OCI-LY3 (cell line): ENCODE measurements at regions not wholly inside any gene's neighbourhood (a gene's known extent, or its start where the extent isn't known, plus 50 kb on each side); places are given as distances from the start of the nearest gene placed in this dataset.

Source experiments
- H2AFZ ChIP-seq: fragments of 200-600, 300-600 bp; shearing (Covaris generic); 2 replicates; pipeline ENCODE4 v1.6.0; 2014; ENCODE audit warnings: antibody characterized with exemption, low read depth, low read length
- H3K27ac ChIP-seq: fragments of 200-600, 300-600 bp; sonication (generic); 2 replicates; pipeline ENCODE4 v1.5.1; 2014; ENCODE audit warnings: mild to moderate bottlenecking, low read length, moderate library complexity, mixed read lengths
- H3K27me3 ChIP-seq: fragments of 200-600, 300-600 bp; sonication (generic); 2 replicates; pipeline ENCODE4 v1.6.1; 2014; ENCODE audit warnings: low read depth, low read length, mixed read lengths
- H3K36me3 ChIP-seq: fragments of 200-600, 300-600 bp; sonication (generic); replicated peaks from 2 replicates; pipeline ENCODE3; 2014; ENCODE audit warnings: low read depth, low read length, mixed read lengths
- H3K4me1 ChIP-seq: fragments of 300-600, 200-600 bp; sonication (generic); 2 replicates; pipeline ENCODE4 v1.6.1; 2014; ENCODE audit warnings: low read length, mixed read lengths
- H3K4me2 ChIP-seq: fragments of 200-600, 300-600 bp; sonication (generic); 2 replicates; pipeline ENCODE4 v1.6.1; 2014; ENCODE audit warnings: low read length, mixed read lengths
- H3K4me3 ChIP-seq: fragments of 300-600, 200-600 bp; sonication (generic); 2 replicates; pipeline ENCODE4 v1.5.1; 2014; ENCODE audit warnings: antibody characterized with exemption, mild to moderate bottlenecking, low read length, moderate library complexity
- H3K79me2 ChIP-seq: fragments of 300-600, 200-600 bp; shearing (Covaris generic); 2 replicates; pipeline ENCODE4 v1.6.1; 2014; ENCODE audit warnings: mild to moderate bottlenecking, low read length, mixed read lengths
- H3K9ac ChIP-seq: fragments of 300-600, 200-600 bp; shearing (Covaris generic); 2 replicates; pipeline ENCODE4 v1.6.0; 2014; ENCODE audit warnings: mild to moderate bottlenecking, low read length, moderate library complexity
- H3K9me3 ChIP-seq: fragments of 200-600, 300-600 bp; shearing (Covaris generic); 2 replicates; pipeline ENCODE4 v1.6.1; 2014; ENCODE audit warnings: low read length, mixed read lengths; ENCODE audit not compliant: insufficient read depth
- H4K20me1 ChIP-seq: fragments of 200-600, 300-600 bp; sonication (generic); 2 replicates; pipeline ENCODE4 v1.6.1; 2016; ENCODE audit warnings: low read length, mixed read lengths; ENCODE audit not compliant: insufficient read depth
- CTCF ChIP-seq: fragments of 200-600, 300-600 bp; sonication (generic); IDR thresholded peaks from 2 replicates; pipeline ENCODE4 v1.5.1; 2014; ENCODE audit warnings: antibody characterized with exemption, low read length, low read depth
- EZH2phosphoT487 ChIP-seq: fragments of 200-600 bp; shearing (Covaris generic); IDR thresholded peaks from 2 replicates; pipeline ENCODE4 v1.6.1; 2018; ENCODE audit warnings: antibody characterized with exemption, mixed run types, low read depth

- no peaks in the 10 kb centered on the region for H3K27me3 ChIP-seq
- no peaks in the 10 kb centered on the region for H3K79me2 ChIP-seq
- no peaks in the 10 kb centered on the region for H4K20me1 ChIP-seq
- no peaks in the 10 kb centered on the region for H3K36me3 ChIP-seq
- H3K4me1 ChIP-seq = no peaks in the 10 kb centered on the region
- no peak overlapping the region for H3K4me2 ChIP-seq
- H3K4me3 ChIP-seq = no peak overlapping the region
- H3K27ac ChIP-seq = no peak overlapping the region
- no peak for TF ChIP-seq CTCF
- no peak for TF ChIP-seq EZH2phosphoT487
- H3K9ac ChIP-seq = no peak overlapping the region
- peaks cover 34% of the 10 kb centered on the region; the same call in 1 of the 2 replicates for H3K9me3 ChIP-seq
- H2AFZ ChIP-seq = no peak overlapping the region
These were observed 67.4 kb upstream of the PTGS2 start for GRCh38 chr1:186747661-186748060.

GRCh38 chr1:186745531-186746146 is 65.4 kb upstream of the PTGS2 start:
- Histone ChIP-seq H3K4me2 (no peak overlapping the region), H4K20me1 (no peaks in the 10 kb centered on the region), H3K4me3 (no peak overlapping the region), H3K4me1 (peaks cover 9% of the 10 kb centered on the region), H3K79me2 (no peaks in the 10 kb centered on the region), H2AFZ (no peak overlapping the region), H3K9ac (no peak overlapping the region), H3K27me3 (no peaks in the 10 kb centered on the region), H3K9me3 (peaks cover 32% of the 10 kb centered on the region; the same call in 1 of the 2 replicates), H3K36me3 (no peaks in the 10 kb centered on the region), H3K27ac (no peak overlapping the region)
- TF ChIP-seq EZH2phosphoT487 (no peak), CTCF (no peak)

GRCh38 chr1:186741640-186742039 is 61.4 kb upstream of the PTGS2 start:
- Histone ChIP-seq H3K9me3 (no peaks in the 10 kb centered on the region), H2AFZ (no peak overlapping the region), H3K27me3 (no peaks in the 10 kb centered on the region), H3K79me2 (no peaks in the 10 kb centered on the region), H4K20me1 (no peaks in the 10 kb centered on the region), H3K27ac (no peak overlapping the region), H3K4me1 (peaks cover 35% of the 10 kb centered on the region), H3K9ac (no peak overlapping the region), H3K4me3 (no peak overlapping the region), H3K4me2 (no peak overlapping the region), H3K36me3 (no peaks in the 10 kb centered on the region)
- TF ChIP-seq EZH2phosphoT487 = no peak
- no peak for TF ChIP-seq CTCF

GRCh38 chr1:186740324-186740723 is 60.1 kb upstream of the PTGS2 start:
- H3K4me1 ChIP-seq = peaks cover 39% of the 10 kb centered on the region
- peak overlapping the region; percentile 38; the same call in 1 of the 2 replicates for H3K9ac ChIP-seq
- H3K4me2 ChIP-seq = peak overlapping the region; percentile 68
- H3K27ac ChIP-seq = 0 out of 2 replicates have a peak overlapping the region, but pooled peaks have one; percentile 89
- no peaks in the 10 kb centered on the region for H4K20me1 ChIP-seq
- H2AFZ ChIP-seq = no peak overlapping the region
- H3K36me3 ChIP-seq = no peaks in the 10 kb centered on the region
- H3K79me2 ChIP-seq = no peaks in the 10 kb centered on the region
- no peaks in the 10 kb centered on the region for H3K27me3 ChIP-seq
- H3K4me3 ChIP-seq = peak overlapping the region; percentile 2
- TF ChIP-seq CTCF (no peak), EZH2phosphoT487 (no peak)
- H3K9me3 ChIP-seq = no peaks in the 10 kb centered on the region
